ENCODE measurements at regions not wholly inside any gene's neighbourhood (a gene's known extent, or its start where the extent isn't known, plus 50 kb on each side); places are given as distances from the start of the nearest gene placed in this dataset.

- no peak for DNase-seq
- no peak for TF ChIP-seq CTCF (conservative IDR thresholded peaks at IDR 0.05)
- H3K27me3 ChIP-seq (ENCODE audit: control insufficient read depth, insufficient read depth, low read length, poor library complexity, severe bottlenecking): no peaks in the 10 kb centered on the region
- WGBS, 2 experiments (ENCODE audit: insufficient coverage in 1 of 2, insufficient read length in 1 of 2): 88% methylated on average over 2 of the region's 2 CpGs; no CpG with 5 or more reads in 1 of the 2 experiments
- H3K36me3 ChIP-seq (ENCODE audit: control insufficient read depth, insufficient read depth, low read length): no peaks in the 10 kb centered on the region
- no peak overlapping the region for H3K4me3 ChIP-seq (ENCODE audit: low read length)
- no peaks in the 10 kb centered on the region for H3K4me1 Mint-ChIP-seq
- H3K27me3 Mint-ChIP-seq (ENCODE audit: insufficient read depth): no peaks in the 10 kb centered on the region
- no peak overlapping the region for H3K27ac ChIP-seq (ENCODE audit: low read depth, low read length)
- H3K27ac Mint-ChIP-seq: no peak overlapping the region
- no peaks in the 10 kb centered on the region for H3K36me3 Mint-ChIP-seq (ENCODE audit: low read depth)
- no peaks in the 10 kb centered on the region for H3K9me3 ChIP-seq (ENCODE audit: control insufficient read depth, low read length)
- H3K9ac ChIP-seq (ENCODE audit: extremely low read depth, low read length, poor library complexity, severe bottlenecking): no peak overlapping the region
- no peaks in the 10 kb centered on the region for H3K4me1 ChIP-seq (ENCODE audit: control insufficient read depth, insufficient read depth, low read length)
- H3K9me3 Mint-ChIP-seq: peaks cover 9% of the 10 kb centered on the region
- no peak overlapping the region for H3K4me3 Mint-ChIP-seq
These were observed 238.4 kb upstream of the PRKX start for GRCh38 chrX:3951859-3952258.

- H3K27ac ChIP-seq (ENCODE audit: low read depth, low read length): no peak overlapping the region
- no peaks in the 10 kb centered on the region for H3K9me3 ChIP-seq (ENCODE audit: control insufficient read depth, low read length)
- no peaks in the 10 kb centered on the region for H3K36me3 ChIP-seq (ENCODE audit: control insufficient read depth, insufficient read depth, low read length)
- no peak overlapping the region for H3K4me3 ChIP-seq (ENCODE audit: low read length)
- no peak for DNase-seq
- Mint-ChIP-seq H3K9me3 (peaks cover 9% of the 10 kb centered on the region), H3K36me3 (ENCODE audit: low read depth) (no peaks in the 10 kb centered on the region), H3K27ac (no peak overlapping the region), H3K4me3 (no peak overlapping the region), H3K4me1 (no peaks in the 10 kb centered on the region), H3K27me3 (ENCODE audit: insufficient read depth) (no peaks in the 10 kb centered on the region)
- TF ChIP-seq CTCF (conservative IDR thresholded peaks at IDR 0.05): no peak
- no peaks in the 10 kb centered on the region for H3K27me3 ChIP-seq (ENCODE audit: control insufficient read depth, insufficient read depth, low read length, poor library complexity, severe bottlenecking)
- WGBS, 2 experiments (ENCODE audit: insufficient coverage in 1 of 2, insufficient read length in 1 of 2): 97% methylated on average over 2 of the region's 3 CpGs; no CpG with 5 or more reads in 1 of the 2 experiments
- no peaks in the 10 kb centered on the region for H3K4me1 ChIP-seq (ENCODE audit: control insufficient read depth, insufficient read depth, low read length)
- no peak overlapping the region for H3K9ac ChIP-seq (ENCODE audit: extremely low read depth, low read length, poor library complexity, severe bottlenecking)
These were observed 236.9 kb upstream of the PRKX start for GRCh38 chrX:3950373-3950772.

GRCh38 chrX:3943965-3944364 lies 230.5 kb upstream of the PRKX start:
- DNase-seq: no peak
- no peak overlapping the region for H3K27ac Mint-ChIP-seq
- TF ChIP-seq CTCF (conservative IDR thresholded peaks at IDR 0.05): no peak
- H3K9ac ChIP-seq (ENCODE audit: extremely low read depth, low read length, poor library complexity, severe bottlenecking): no peak overlapping the region
- H3K27me3 Mint-ChIP-seq (ENCODE audit: insufficient read depth): no peaks in the 10 kb centered on the region
- no peaks in the 10 kb centered on the region for H3K4me1 Mint-ChIP-seq
- no peaks in the 10 kb centered on the region for H3K27me3 ChIP-seq (ENCODE audit: control insufficient read depth, insufficient read depth, low read length, poor library complexity, severe bottlenecking)
- H3K27ac ChIP-seq (ENCODE audit: low read depth, low read length): no peak overlapping the region
- no peak overlapping the region for H3K4me3 ChIP-seq (ENCODE audit: low read length)
- WGBS, 2 experiments (ENCODE audit: insufficient coverage in 1 of 2, insufficient read length in 1 of 2): 92% methylated on average over 3 of the region's 3 CpGs; no CpG with 5 or more reads in 1 of the 2 experiments
- no peaks in the 10 kb centered on the region for H3K4me1 ChIP-seq (ENCODE audit: control insufficient read depth, insufficient read depth, low read length)
- no peak overlapping the region for H3K4me3 Mint-ChIP-seq
- H3K36me3 ChIP-seq (ENCODE audit: control insufficient read depth, insufficient read depth, low read length): no peaks in the 10 kb centered on the region
- no peaks in the 10 kb centered on the region for H3K9me3 ChIP-seq (ENCODE audit: control insufficient read depth, low read length)
- no peaks in the 10 kb centered on the region for H3K36me3 Mint-ChIP-seq (ENCODE audit: low read depth)
- H3K9me3 Mint-ChIP-seq: no peaks in the 10 kb centered on the region
